GM12872 (cell line): ENCODE measurements at regions not wholly inside any gene's neighbourhood (a gene's known extent, or its start where the extent isn't known, plus 50 kb on each side); places are given as distances from the start of the nearest gene placed in this dataset.

Source experiments
- TF ChIP-seq, protein P1 (sequence below): IDR thresholded peaks from 3 replicates; pipeline ENCODE4 v1.5.1; 2011; ENCODE audit warnings: low read depth, mild to moderate bottlenecking, low read length, moderate library complexity; ENCODE audit not compliant: insufficient read depth

GRCh38 chr18:49681387-49681786 is 119.5 kb downstream of the LIPG start:
- TF ChIP-seq, protein P1, sequence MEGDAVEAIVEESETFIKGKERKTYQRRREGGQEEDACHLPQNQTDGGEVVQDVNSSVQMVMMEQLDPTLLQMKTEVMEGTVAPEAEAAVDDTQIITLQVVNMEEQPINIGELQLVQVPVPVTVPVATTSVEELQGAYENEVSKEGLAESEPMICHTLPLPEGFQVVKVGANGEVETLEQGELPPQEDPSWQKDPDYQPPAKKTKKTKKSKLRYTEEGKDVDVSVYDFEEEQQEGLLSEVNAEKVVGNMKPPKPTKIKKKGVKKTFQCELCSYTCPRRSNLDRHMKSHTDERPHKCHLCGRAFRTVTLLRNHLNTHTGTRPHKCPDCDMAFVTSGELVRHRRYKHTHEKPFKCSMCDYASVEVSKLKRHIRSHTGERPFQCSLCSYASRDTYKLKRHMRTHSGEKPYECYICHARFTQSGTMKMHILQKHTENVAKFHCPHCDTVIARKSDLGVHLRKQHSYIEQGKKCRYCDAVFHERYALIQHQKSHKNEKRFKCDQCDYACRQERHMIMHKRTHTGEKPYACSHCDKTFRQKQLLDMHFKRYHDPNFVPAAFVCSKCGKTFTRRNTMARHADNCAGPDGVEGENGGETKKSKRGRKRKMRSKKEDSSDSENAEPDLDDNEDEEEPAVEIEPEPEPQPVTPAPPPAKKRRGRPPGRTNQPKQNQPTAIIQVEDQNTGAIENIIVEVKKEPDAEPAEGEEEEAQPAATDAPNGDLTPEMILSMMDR, result no peak

DNA sequence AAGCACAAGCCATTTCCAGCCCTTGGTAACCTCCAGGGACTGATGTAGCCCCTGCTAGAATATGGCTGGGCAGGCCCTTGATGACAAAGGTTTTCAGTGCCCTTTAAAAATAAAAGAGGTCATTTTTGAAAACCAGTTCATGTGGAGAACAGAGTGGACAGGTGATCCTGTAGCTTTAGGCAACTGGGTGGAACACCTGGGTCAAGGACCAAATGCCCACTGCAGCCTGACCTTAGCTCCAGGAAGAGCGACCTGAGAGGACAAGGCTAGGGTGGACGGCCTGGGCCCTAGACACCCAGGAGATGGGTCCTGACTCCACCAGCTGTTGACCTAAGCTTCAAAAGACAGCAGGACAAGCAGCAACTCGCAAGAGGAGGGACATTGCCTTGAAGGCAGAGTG is 116.6 kb downstream of the LIPG start:
- TF ChIP-seq, protein P1, result no peak

- TF ChIP-seq, protein P1, result no peak
Measured at GRCh38 chr18:49677762-49678413, 116.0 kb downstream of the LIPG start.

DNA sequence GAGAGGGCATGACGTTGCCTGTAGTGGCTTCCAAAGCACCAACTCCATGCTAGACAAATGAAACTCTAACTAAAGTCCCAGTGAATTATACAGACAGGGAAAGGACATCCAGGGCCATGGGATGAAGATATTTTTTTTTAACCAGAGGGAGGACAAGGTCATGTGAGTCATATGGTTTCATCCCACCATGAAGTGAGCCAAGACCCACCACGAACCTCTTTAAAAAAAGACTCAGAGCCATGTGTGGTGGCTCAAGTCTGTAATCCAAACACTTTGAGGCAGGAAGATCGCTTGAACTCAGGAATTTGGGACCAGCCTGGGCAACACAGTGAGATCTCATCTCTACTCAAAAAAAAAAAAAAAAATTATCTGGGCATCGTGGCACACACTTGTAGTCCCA is 115.2 kb downstream of the LIPG start:
- TF ChIP-seq, protein P1, result no peak

GRCh38 chr18:49673281-49673680 is 111.4 kb downstream of the LIPG start:
- TF ChIP-seq, protein P1, result no peak

GRCh38 chr18:49672853-49673252 is 111.0 kb downstream of the LIPG start:
- TF ChIP-seq, protein P1, result no peak

DNA sequence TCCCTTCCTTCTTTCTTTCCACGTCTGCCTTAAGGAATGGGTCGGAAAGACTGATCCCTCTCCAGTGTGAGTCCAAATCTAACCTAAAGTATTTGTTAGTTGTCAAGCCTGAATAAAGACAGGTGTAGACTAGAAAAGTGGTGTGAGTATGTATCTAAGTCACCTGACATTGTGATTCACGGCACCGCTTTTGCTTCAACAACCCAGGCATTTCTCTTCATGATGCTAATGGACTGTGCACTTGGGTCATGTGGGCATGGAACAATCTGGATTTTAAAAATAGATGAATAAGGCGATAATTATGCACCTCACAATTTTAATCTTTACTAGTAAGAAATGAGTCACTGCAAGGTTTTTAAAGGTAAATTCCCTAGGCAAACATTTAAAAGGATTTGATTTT is 107.5 kb downstream of the LIPG start:
- TF ChIP-seq, protein P1, result no peak
